Smooth muscle cell (in vitro differentiated cells): ENCODE measurements at regions not wholly inside any gene's neighbourhood (a gene's known extent, or its start where the extent isn't known, plus 50 kb on each side); places are given as distances from the start of the nearest gene placed in this dataset.

Source experiments
- DNase-seq: peaks from one replicate; lab custom pipeline; 2025; ENCODE audit not compliant: unreplicated experiment; lab: John Stamatoyannopoulos, UW
- H2AFZ ChIP-seq: fragments of 200-600 bp; sonication (generic); 2 replicates; pipeline ENCODE4 v1.6.0; 2016; ENCODE audit warnings: antibody characterized with exemption, low read depth, mild to moderate bottlenecking
- H3F3A ChIP-seq: fragments of 200-600 bp; sonication (generic); 2 replicates; pipeline ENCODE4 v1.6.0; 2017; ENCODE audit warnings: antibody characterized with exemption, low read depth
- H3K27ac ChIP-seq: fragments of 200-600 bp; sonication (generic); 2 replicates; pipeline ENCODE4 v1.5.1; 2016; ENCODE audit warnings: low read depth, mild to moderate bottlenecking
- H3K27me3 ChIP-seq: fragments of 200-600 bp; sonication (generic); 2 replicates; pipeline ENCODE4 v1.6.1; 2016; ENCODE audit warnings: low read depth, mild to moderate bottlenecking
- H3K36me3 ChIP-seq: fragments of 200-600 bp; sonication (generic); 2 replicates; pipeline ENCODE4 v1.5.1; 2016; ENCODE audit warnings: low read depth
- H3K4me1 ChIP-seq: fragments of 200-600 bp; sonication (generic); 2 replicates; pipeline ENCODE4 v1.5.1; 2016; ENCODE audit warnings: low read depth
- H3K4me2 ChIP-seq: fragments of 200-600 bp; sonication (generic); 2 replicates; pipeline ENCODE4 v1.6.0; 2016; ENCODE audit warnings: mild to moderate bottlenecking
- H3K4me3 ChIP-seq: fragments of 200-600 bp; sonication (generic); 2 replicates; pipeline ENCODE4 v1.5.1; 2016; ENCODE audit warnings: mild to moderate bottlenecking
- H3K79me2 ChIP-seq: fragments of 200-600 bp; sonication (generic); 2 replicates; pipeline ENCODE4 v1.6.0; 2016; ENCODE audit warnings: low read depth, mild to moderate bottlenecking
- H3K9ac ChIP-seq: fragments of 200-600 bp; sonication (generic); 2 replicates; pipeline ENCODE4 v1.6.0; 2016; ENCODE audit warnings: low read depth
- H3K9me3 ChIP-seq: fragments of 200-600 bp; sonication (generic); replicated peaks from 2 replicates; pipeline ENCODE4 v1.5.1; 2016; ENCODE audit warnings: low read depth
- H4K20me1 ChIP-seq: fragments of 200-600 bp; sonication (generic); 2 replicates; pipeline ENCODE4 v1.6.0; 2016; ENCODE audit warnings: low read depth
- CTCF ChIP-seq: fragments of 200-600 bp; sonication (generic); IDR thresholded peaks from 2 replicates; pipeline ENCODE4 v1.5.1; 2017; ENCODE audit warnings: borderline replicate concordance, mild to moderate bottlenecking, antibody characterized with exemption; ENCODE audit not compliant: insufficient read depth, poor library complexity, severe bottlenecking
- WGBS: methylation state at CpG from one replicate; pipeline ENCODE4 v1.1.7; 2016; ENCODE audit warnings: low lambda C conversion rate; 5-methylcytosine and 5-hydroxymethylcytosine counted together

DNA sequence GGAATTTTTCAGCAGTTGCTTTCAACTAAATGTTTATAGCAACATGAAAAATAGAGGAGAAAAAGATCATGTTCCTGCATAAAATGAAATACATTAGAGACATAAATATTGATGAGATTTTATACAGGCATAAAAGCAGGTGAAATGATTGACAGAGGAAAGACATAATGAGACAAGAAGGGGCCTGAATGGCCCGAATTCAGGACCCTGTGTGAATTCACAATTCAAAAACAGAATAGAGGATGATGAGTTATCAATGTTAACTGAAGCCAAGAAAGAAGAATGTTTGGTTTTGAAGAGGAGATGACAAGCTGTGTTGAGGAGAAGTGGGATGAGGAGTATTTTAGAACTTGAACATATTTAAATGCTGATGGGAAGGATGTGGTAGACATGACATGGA, 371.1 kb downstream of the FBXO8 start:
- Histone ChIP-seq H3K4me1 (peaks cover 11% of the 10 kb centered on the region), H3K27ac (no peak overlapping the region), H4K20me1 (no peaks in the 10 kb centered on the region), H3K9me3 (no peaks in the 10 kb centered on the region), H3K4me3 (no peak overlapping the region), H3K27me3 (no peaks in the 10 kb centered on the region), H3F3A (no peaks in the 10 kb centered on the region), H3K4me2 (no peak overlapping the region), H2AFZ (peak overlapping the region; percentile 33), H3K36me3 (no peaks in the 10 kb centered on the region), H3K79me2 (no peaks in the 10 kb centered on the region), H3K9ac (no peak overlapping the region)
- WGBS: 85% methylated on average over 1 of the region's 1 CpG
- no peak for DNase-seq
- TF ChIP-seq CTCF: no peak

DNA sequence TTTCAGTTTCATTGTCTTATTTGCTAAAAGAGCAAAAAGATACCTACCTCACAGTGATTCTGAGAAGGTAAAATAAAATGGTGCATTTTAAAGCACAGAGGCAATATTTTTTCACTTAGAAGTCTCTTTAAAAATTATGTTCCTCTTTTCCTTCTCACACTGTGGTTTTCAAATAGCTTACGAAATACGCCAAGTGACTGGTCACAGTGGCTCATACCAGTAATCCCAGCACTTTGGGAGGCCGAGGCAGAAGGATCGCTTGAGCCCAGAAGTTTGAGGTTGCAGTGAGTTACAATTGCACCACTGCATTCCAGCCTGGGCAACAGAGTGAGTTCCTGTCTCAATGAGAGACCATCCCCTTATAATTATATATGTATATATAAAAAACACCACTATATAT, 372.6 kb downstream of the FBXO8 start:
- H3K27me3 ChIP-seq: no peaks in the 10 kb centered on the region
- no peak for TF ChIP-seq CTCF
- DNase-seq: no peak
- no peaks in the 10 kb centered on the region for H3K9me3 ChIP-seq
- H3K4me2 ChIP-seq: no peak overlapping the region
- H3K79me2 ChIP-seq: no peaks in the 10 kb centered on the region
- whole genome bisulfite sequencing: 82% methylated on average over 4 of the region's 4 CpGs
- H3K4me3 ChIP-seq: no peak overlapping the region
- H4K20me1 ChIP-seq: no peaks in the 10 kb centered on the region
- no peak overlapping the region for H2AFZ ChIP-seq
- H3K4me1 ChIP-seq: no peaks in the 10 kb centered on the region
- no peaks in the 10 kb centered on the region for H3K36me3 ChIP-seq
- no peak overlapping the region for H3K9ac ChIP-seq
- H3F3A ChIP-seq: no peaks in the 10 kb centered on the region
- H3K27ac ChIP-seq: no peak overlapping the region

DNA sequence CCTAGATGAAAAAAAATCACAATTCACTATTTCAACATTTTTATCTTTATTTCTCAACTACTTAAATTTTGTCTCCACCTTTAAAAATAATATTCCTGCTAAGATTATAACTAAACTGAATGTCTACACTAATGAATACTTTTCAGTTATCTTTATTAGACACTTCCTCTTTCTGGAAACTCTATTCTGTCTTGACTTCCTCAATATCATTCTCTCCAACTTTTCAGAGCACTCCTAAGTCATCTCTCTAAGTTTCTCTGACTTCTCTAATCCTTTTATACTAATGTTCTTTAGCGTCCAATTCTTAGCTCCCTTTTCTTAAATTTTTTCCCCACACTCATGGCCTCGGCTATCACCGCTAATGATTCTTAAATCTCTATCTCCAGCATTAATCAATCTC, 374.2 kb downstream of the FBXO8 start:
- no peaks in the 10 kb centered on the region for H3F3A ChIP-seq
- no peak overlapping the region for H3K9ac ChIP-seq
- no peaks in the 10 kb centered on the region for H3K79me2 ChIP-seq
- H3K4me2 ChIP-seq: no peak overlapping the region
- H3K4me1 ChIP-seq: no peaks in the 10 kb centered on the region
- H3K27me3 ChIP-seq: no peaks in the 10 kb centered on the region
- no peak overlapping the region for H3K27ac ChIP-seq
- H3K9me3 ChIP-seq: no peaks in the 10 kb centered on the region
- WGBS: 94% methylated on average over 3 of the region's 3 CpGs
- no peak for DNase-seq
- no peaks in the 10 kb centered on the region for H4K20me1 ChIP-seq
- H3K36me3 ChIP-seq: no peaks in the 10 kb centered on the region
- H3K4me3 ChIP-seq: no peak overlapping the region
- no peak for TF ChIP-seq CTCF
- no peak overlapping the region for H2AFZ ChIP-seq

GRCh38 chr4:173899813-173900212, 369.8 kb upstream of the HAND2 start:
- Histone ChIP-seq H3K36me3 (no peaks in the 10 kb centered on the region), H4K20me1 (no peaks in the 10 kb centered on the region), H3K9me3 (no peaks in the 10 kb centered on the region), H3K27me3 (no peaks in the 10 kb centered on the region), H3K4me1 (no peaks in the 10 kb centered on the region), H3K9ac (no peak overlapping the region), H3K79me2 (no peaks in the 10 kb centered on the region), H3F3A (no peaks in the 10 kb centered on the region), H3K27ac (no peak overlapping the region), H2AFZ (peak overlapping the region; percentile 32), H3K4me2 (no peak overlapping the region), H3K4me3 (no peak overlapping the region)
- DNase-seq: no peak
- no peak for TF ChIP-seq CTCF
- 98% methylated on average over 2 of the region's 2 CpGs for WGBS
